Epithelial cell of esophagus (primary cell): ENCODE measurements at regions not wholly inside any gene's neighbourhood (a gene's known extent, or its start where the extent isn't known, plus 50 kb on each side); places are given as distances from the start of the nearest gene placed in this dataset.

ENCODE experiments used
- DNase-seq: peaks from one replicate; pipeline ENCODE4 v3.0.0; 2010; ENCODE audit warnings: low read depth
- H3K4me3 ChIP-seq: 2 replicates; pipeline ENCODE4 v1.5.1; 2011; ENCODE audit warnings: mild to moderate bottlenecking, low read length, control low read depth
- TF ChIP-seq, protein P1 (sequence below): IDR thresholded peaks from 2 replicates; pipeline ENCODE4 v1.5.1; 2011; ENCODE audit warnings: low read depth, mild to moderate bottlenecking, low read length, control low read depth, inconsistent platforms; ENCODE audit not compliant: insufficient read depth; ENCODE audit errors: missing control alignments

DNA sequence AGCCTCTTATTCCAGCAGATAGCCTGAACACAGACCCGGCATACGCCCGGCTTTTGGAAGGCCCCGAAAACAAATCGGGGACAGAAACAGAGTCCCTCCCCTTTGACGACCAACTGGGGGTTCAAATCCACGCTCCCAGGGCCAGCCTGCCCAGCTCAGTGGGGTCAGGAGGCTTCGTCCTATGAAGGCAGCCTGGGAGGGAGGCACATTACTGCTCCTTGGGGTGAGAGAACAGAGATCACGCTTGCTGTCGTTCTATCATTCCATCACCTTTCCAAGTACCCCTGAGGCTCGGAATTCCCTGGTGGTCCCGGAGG, 208.8 kb upstream of the SALL3 start:
- no peak for DNase-seq
- TF ChIP-seq, protein P1, sequence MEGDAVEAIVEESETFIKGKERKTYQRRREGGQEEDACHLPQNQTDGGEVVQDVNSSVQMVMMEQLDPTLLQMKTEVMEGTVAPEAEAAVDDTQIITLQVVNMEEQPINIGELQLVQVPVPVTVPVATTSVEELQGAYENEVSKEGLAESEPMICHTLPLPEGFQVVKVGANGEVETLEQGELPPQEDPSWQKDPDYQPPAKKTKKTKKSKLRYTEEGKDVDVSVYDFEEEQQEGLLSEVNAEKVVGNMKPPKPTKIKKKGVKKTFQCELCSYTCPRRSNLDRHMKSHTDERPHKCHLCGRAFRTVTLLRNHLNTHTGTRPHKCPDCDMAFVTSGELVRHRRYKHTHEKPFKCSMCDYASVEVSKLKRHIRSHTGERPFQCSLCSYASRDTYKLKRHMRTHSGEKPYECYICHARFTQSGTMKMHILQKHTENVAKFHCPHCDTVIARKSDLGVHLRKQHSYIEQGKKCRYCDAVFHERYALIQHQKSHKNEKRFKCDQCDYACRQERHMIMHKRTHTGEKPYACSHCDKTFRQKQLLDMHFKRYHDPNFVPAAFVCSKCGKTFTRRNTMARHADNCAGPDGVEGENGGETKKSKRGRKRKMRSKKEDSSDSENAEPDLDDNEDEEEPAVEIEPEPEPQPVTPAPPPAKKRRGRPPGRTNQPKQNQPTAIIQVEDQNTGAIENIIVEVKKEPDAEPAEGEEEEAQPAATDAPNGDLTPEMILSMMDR: no peak
- no peak overlapping the region for H3K4me3 ChIP-seq

DNA sequence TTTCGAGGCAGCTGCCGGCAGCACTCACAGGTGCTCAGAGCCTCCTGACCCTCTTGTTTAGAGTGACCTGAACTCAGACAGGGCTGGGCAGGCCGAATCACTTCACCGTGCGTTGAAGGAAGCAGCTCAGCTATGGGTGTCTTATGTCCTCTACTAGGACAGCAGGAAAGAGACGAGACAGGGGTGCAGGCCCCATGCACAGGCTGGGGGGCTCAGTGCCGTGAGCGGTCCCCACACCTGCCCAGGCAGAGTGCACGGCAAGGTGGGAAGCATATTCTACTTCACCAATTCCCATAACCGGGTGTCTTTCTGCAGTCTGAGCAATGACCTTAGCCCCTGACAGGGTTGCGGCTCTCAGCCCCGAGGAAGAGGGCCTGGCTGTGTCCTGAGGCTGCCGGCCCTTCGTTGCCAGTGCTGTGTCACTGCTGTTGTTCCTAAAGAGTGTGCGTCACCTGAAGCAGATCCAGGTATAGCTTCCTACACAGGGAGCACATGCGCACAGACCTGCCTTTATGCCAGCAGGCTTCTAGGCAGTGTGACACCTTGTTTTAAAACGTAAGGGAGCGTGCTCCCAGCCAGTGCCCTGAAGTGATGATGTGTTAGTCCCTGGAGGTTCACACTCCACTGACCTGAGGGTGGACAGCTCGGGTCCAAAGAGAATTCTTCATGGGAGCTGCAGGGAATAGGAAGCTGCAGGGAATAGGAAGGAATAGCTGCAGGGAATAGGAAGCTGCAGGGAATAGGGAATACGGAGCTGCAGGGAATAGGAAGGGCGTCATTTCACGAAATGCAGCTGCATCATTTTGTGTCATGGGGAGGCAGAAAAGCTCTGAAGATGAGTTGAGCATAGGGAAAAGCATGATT, 207.9 kb upstream of the SALL3 start:
- no peak overlapping the region for H3K4me3 ChIP-seq
- TF ChIP-seq, protein P1: no peak
- no peak for DNase-seq

DNA sequence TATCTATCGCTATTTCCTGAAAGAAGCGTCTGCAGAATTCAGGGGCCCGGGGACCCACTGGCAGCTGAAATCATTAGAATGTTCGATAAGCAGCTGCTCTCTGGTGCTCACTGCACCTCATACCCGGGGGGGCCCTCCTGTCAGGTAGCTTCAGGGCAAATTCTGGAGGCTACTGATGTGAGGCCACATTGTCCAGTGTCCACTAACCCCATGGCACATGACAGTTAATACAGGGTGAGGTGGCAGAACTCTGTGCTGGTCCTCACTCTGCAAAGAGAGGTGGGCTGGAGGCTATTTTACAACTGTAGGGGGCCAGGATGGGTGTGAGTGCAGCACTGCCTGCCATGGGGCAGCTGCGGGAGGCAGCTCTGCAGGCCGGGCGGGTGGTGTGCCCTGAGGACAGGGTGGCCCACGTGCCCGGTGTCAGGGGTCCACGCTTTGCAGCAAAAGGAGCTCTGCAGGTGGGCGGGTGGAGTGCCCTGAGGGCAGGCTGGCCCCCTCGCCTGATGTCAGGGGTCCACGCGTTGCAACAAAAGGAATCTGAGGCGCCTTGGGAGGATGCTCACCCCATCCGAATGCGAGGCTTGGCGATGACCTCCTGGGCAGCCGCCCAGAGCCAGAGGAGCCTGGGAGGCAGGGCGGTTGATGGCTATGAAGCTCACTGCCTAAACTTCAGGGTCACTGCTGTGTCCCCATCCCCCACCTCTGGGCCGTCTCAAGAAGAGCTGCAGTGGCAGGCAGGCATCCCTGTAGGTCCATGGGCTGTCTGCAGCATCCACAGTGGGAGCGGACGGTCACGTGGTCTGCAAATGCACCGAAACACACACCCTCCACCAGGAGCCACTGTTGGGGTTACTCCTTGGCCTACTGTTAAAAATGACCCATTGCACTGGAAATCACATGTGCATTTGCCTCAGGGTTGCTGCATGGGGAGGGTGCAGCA, 207.0 kb upstream of the SALL3 start:
- TF ChIP-seq, protein P1: no peak
- no peak for DNase-seq
- H3K4me3 ChIP-seq: no peak overlapping the region

DNA sequence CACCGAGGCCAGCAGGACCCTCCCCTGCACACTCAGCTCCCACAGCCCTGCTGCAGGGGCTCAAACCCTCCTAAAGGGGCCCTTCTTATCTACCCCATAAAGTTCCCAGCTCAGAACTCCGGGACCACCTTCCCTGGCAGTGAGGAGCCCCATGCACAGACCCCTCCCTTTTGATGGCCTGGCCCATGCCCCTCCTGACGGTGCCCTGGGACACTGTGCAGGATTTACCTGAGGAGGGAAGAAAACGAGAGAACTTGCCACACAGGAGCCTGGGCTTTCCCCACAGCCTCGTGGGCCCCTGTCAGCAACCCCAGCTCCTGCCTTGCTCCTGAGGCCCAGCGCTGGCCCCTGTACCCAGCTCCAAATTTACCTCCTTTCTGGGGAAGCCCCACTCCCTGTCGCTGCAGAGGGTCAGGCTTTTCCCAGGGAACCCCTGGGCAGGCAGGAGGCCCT, 206.3 kb upstream of the SALL3 start:
- TF ChIP-seq, protein P1: no peak
- no peak overlapping the region for H3K4me3 ChIP-seq
- no peak for DNase-seq

DNA sequence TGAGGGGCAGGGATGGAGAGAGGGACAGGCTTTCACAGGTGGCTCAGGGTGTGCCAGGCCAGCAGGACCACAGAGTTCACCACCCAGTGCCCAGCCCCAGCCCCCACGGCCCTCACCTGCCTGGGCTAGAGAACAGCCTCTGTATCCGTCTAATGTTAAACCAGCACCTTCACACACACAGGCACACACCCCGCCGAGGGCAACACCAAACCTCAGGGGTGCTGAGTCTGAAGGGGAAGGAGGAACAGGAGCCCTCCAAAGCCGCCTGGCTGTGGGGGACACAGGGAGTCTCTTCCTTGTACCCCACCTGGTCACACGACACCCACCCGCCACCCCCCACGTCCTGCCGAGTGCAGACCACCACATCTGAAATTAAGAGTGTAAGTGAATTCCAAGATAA, 205.8 kb upstream of the SALL3 start:
- DNase-seq: no peak
- TF ChIP-seq, protein P1: no peak
- no peak overlapping the region for H3K4me3 ChIP-seq

DNA sequence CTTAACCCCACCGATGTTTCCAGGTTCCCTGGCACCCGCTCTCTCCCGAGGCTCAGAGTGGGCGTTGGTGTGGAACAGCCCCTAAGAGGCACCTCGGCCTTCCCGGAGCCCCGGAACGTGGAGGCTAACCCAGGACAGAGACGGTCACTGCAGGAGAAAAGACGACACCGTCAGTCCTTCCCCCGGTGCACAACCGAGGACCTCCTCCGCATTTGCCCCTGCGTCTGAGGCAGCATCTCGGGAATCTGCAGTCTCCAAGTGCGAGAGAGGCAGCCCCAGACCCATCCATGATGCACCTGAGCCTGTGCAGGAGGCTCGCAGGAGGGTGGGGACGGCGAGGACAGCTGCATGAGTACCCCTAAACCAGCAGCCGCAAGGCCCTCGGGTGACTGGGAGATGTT, 204.9 kb upstream of the SALL3 start:
- TF ChIP-seq, protein P1: no peak
- DNase-seq: no peak
- no peak overlapping the region for H3K4me3 ChIP-seq

DNA sequence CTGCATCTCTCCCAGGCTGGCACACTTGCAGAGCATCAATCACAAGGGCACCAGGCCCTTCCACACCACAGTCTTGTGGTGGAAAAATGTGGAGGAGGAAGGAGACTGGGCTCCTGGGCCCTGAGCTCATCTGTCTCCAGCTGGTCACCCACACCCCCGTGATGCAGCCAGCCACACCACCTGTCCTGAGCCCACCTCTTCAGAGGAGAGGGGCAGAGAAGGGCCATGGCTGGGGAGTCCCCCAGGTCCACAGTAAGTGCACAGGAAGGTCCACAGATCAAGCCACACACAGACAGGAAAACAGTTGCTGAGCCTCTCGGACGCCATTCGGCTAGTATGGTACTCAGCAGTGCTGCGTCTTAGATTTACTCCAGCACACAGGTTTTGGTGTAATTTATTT, 203.5 kb upstream of the SALL3 start:
- H3K4me3 ChIP-seq: no peak overlapping the region
- DNase-seq: no peak
- TF ChIP-seq, protein P1: no peak
